HG03342 (cell line): ENCODE measurements at regions not wholly inside any gene's neighbourhood (a gene's known extent, or its start where the extent isn't known, plus 50 kb on each side); places are given as distances from the start of the nearest gene placed in this dataset.

ENCODE experiments used
- ATAC-seq: cut with Tn5 transposase; IDR thresholded peaks from one replicate; pipeline ENCODE4 v1.9.1; 2021; ENCODE audit warnings: mild to moderate bottlenecking, moderate library complexity; ENCODE audit not compliant: unreplicated experiment

DNA sequence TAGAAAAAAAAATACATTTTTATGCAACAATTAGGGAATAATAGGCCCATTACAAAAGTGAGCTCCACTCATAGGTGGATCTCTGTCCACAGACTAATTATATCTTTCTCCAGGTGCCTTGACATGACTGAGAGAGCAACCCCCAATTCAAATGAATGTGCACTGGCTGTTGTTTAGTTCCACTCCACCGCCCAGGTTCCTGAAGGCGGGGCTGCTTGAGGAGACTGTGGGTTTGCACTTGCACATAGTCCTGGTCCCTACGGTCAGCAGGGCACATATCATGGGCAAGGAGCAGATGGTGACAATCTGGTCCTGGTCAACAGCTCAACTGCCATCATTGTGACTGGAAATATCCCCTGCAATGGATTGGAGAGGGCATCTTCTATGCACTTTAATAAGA, 195.6 kb upstream of the PWP1 start:
- peak; percentile 59 for ATAC-seq

DNA sequence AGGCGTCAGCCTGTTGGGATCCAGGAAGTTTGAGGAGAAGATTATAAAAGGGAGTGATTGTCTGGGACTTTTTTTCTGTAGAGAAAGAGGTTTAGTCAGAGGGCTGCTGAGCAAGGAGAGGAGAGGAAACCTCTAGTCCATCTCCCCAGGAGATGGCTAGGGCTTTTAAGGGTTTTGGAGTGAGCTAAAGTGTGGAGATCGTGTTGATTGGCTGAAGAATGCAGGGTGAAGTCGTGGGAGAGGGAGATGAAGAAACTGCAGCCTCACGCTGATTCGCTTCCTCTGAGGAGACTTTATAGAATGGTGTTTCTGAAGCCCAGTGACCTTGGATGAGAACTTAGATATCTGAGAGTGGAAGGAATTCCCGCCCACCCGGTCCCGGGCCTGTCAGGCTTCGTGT, 193.7 kb upstream of the PWP1 start:
- no peak for ATAC-seq

DNA sequence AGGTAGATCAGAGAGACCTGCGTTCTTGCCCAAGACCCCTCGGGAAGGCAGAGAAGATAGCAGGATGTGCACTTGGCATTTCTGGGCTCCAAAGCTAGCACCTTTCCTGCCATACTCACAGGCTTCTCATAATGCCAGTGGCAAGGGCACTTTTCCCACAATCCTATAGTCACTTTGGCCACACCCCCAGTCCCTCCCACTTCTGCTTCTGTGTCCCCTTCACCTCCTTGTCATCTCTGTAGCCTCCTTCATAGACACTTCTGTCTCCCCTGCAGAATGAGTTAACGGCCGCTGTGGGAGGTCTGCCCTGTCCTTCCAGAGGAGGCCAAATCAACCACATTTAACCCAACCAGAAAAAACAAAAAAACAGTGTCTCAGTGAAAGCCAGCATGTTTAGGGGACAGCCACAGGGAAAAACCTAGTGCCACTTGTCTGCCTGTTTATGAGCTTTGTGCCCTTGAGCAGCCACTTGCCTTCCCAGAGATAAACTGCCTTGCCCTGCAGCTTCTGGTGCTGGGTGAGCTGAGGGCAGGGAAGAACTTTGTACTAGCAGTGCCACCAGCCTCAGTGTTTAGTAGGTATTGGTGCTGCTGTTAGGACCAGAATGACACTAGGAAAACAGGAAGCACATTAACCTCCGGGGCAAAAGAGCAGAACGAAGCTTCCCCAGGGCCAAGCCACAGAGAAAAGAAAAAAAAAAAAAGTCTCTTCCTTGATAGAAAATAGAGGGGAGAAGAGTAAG, 193.0 kb upstream of the PWP1 start:
- ATAC-seq, result peak; percentile 58

DNA sequence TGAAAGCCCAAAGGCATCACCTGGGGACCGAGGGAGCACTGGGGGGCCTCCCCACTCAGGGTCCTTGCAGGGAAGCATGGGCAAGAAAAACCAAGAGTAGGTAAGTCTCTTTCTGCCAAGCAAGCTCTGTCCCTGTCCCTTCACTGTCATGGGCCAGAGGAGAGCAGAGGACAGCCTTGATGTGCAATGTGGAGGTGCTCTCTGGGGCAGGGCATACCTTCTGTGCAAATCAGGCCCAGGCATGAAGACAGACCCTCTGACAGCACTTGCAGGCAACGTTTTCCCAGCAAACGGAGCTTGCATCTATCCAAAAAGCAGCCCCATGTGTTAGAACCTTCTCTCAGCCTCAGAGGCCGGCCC, 192.5 kb upstream of the PWP1 start:
- no peak for ATAC-seq

DNA sequence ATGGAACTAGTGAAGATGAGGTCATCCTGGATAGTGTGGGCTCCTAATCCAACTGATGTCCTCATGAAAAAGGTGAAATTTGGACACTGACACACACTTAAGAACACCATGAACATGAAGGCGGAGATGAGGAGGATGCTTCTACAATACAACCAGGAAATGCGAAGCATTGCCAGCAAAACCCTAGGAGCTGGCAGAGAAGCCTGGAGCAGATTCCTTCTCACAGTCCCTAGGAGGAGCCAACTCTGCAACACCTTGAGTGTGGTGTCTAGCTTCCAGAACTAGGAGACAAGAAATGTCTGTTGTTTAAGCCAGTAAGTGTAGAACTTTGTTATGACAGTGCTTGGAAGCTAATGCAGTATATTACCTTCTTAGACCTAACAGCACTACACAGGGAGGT, 191.9 kb upstream of the PWP1 start:
- ATAC-seq, result no peak

DNA sequence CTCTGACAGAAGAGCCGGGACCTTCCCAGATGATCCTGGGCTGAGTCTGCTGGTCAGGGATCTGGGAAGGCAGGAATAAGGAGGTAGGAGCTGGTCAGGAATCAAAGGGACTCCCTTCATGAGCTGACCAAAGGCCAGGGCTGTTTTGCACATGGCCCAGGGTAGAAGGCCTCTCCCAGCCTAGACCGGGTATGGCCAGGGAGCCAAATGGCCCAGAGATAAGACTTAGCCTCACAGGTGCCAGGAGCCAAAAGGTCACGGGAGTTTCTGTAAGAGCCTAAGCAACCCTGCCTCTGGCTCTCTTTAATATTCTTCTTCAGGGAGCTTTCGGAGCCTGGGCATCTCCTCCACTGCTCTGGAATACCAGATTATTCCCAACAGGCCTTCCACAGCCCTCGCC, 191.3 kb upstream of the PWP1 start:
- no peak for ATAC-seq

DNA sequence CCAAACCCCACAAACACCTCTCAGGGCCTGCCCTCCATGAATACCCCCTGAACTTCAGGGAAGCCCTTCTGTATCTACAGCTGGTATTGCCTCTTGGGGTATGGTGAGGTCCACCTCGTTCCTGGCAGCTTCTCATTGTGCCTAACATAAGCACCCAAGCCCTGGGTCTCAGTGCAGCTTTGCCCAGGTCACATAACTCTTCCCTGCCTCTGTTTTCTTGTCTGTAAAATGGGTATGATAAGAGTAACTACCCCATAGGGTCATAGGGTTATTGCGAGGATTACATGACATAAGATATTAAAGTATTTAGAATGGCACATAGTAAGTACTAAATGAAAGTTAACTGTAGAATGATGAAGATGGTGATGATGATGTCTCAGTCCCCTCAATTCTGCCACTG, 190.0 kb upstream of the PWP1 start:
- ATAC-seq, result no peak

DNA sequence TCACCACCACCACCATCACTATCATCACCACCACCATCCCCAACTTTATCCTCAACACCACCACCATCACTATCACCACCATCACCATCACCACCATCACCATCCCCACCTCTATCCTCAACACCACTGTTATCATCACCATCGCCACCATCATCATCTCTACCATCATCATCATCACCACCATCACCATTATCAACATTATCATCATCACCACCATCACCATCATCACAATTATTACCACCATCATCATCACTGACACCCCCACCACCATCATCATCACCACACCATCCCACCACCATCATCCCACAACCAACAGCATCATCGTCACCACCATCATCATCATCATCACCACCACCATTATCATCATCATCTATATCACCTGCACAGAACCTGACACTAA, 188.4 kb upstream of the PWP1 start:
- ATAC-seq, result no peak

DNA sequence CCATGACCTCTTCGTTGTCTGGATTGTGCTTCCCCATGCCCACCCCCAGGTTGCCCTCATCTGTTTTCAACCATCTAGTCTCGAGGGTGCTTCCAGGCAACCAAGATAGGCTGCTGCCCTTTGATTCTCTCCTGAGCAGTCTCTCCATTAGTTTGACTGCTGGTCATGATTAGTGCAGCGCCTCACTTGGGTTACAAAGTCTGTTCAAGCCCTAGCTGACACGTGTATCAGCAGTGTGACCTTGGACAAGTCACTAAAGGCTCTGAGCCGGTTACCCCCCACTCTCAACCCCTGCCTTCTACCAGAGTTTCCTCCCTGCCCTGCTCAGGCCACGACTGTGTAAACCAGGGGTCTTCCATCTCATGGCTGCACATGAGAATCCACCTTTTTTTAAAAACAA, 185.3 kb upstream of the PWP1 start:
- no peak for ATAC-seq

DNA sequence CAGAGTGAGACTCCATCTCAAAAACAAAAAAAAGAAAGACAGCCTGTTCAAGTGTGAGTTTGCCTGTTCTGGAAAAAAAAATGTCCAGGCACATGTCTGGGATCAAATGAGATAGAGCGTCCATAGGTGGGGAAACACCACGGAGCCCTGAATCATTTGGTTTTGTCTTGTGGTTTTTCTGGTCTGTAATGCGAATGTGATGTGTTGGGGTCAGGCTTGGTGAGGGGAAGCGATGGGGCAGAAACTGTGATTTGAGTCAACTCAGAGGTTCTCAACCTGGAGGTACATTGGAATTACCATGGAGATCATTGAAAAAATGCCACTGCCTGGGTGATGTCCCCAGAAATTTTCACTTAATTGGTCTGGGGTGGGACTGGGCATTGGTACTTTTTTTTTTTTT, 183.9 kb upstream of the PWP1 start:
- no peak for ATAC-seq

DNA sequence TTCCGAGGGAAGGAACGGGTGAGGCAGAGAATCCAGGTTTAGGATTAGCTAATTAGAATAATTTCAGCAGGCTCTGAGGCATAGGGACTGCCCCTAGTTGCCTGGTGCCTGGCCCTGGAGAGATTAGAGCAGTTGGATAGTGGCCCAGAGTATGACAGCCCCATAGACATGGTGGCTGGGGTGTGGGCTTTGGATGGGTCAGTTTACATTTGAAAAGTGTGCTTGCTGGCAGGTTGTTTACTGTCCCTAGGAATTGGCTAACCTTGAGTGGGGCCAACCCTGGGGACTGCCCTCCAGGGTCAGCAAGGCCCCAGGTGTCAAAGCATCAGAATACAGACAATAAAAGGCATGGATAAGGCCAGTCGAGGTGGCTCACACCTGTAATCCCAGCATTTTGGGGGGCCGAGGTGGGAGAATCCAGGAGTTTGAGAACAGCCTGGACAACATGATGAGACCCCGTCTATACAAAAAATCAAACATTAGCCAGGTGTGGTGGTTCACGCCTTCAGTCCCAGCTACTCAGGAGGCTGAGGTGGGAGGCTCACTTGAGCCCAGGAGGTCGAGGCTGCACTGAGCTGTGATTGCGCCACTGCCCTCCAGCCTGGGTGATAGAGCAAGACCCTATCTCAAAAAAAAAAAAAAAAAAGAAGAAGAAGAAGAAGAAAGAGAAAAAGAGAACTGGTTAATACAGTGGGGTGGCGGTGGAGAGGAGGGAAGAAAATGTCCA, 182.3 kb upstream of the PWP1 start:
- no peak for ATAC-seq

DNA sequence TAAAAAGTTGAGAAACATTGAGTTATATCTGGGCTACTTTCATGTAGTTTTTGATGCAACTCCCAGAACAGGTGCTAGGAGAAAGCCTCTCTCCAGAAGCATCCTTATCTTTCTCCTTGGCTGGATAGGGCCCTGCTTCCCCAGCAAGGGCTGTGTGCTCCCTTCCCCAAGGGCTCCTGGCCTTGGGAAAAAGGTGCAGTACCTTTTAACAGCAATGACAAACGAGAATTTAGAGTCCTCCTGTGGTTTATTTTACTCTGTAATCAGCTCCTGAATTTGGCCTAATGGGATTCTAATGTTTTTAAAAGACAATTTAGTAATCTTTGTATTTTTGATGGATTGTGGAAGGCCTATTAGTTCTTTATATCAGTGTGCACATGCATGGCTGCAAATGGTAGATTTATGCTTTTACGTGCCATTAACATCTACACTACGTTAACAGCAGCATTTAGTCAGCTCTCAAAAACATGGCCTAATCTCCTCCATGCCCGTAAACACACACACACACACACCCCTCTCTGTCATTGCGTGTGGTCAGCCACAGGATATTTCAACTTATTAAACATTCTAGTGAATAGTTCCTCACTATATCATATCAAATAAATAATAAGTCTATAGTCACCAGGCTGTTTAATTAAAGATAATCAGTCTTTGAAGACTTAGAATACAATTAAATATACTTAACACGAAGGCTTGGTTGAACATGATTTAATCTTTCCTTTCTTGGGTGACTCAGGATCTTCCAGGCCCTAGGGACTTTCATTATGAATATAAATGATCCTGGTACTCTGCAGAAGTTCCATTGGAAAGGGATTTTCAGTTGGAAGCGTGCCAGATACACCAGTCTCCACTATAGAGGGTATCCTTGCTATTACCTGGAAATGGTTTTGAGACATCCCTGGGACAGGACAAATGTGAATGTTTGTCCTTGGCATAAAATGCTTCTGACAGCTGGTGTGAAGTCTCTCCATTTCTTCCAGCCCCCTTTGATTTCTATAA, 181.4 kb upstream of the PWP1 start:
- no peak for ATAC-seq

DNA sequence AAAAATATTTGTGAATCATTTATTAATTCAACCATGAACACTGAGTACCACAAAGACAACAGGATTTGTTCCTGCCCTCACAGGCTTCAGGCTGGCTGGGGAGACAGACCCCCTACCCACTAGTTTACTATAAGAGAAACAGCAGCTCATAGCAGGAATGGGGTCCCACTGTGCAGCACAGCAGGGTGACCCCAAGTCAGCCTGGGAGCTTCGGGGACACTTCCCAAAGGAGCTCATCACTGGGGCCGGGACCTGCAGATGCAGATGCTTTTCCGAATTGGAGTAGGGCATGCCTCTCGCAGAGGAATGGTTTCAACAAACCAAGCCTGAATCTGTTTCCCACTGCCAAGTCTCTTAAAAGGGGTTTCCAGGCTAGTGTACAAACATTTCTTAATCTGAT, 176.2 kb upstream of the PWP1 start:
- ATAC-seq, result no peak

DNA sequence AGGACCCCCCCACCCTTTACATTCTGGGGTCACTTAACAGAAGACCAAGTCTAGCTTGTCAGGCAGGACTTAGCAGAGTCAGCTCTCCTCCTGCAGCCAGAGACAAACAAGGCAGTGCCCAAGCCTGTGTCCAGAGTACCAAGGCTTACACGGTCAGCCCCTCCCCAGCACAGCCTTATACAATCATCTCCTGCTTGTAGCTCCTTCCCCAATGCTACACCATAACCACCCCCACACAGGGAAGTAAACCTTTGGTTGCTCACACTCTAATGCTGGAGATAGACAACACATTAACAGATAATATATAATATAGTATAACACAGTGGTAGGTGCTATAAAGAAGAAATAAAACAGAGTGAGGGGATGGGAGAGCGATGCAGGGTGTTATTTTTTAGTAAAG, 175.4 kb upstream of the PWP1 start:
- ATAC-seq, result no peak

DNA sequence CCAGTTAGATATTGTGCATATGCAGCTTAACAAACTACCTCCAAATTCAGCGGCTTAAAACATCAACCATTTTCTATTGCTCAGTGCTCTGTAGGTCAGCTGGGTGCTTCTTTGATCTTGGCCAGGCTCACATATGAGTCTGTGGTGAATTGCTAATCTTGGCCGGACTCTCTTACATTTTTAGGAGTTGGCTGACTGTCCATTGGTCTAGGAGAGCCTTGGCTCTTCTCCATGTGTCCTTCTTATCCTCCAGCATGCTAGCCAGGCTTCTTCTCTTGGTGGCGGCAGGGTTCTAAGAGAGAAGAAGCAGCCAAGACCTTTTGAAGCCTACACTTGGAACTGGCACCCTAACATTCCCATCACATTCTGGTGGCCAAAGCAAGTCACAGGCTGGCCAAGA, 174.3 kb upstream of the PWP1 start:
- ATAC-seq, result no peak

DNA sequence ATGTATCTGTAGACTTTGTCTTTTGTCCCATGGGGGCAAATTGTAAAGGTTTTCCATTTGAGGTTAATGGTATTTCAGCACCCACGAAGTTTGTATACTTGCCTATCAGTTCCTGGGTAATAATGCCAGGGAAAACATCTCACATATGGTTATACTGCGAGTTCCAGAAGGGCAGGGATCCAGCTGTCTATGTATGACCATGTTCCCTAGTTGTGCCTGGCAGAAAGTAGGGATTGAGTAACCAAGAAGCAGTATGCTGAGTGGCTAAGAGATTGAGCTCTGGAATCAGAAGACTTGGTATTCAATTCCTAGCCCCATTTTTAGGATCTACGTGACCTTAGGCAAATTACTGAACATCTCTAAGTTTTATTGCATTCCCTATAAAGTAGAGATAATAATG, 173.2 kb upstream of the PWP1 start:
- no peak for ATAC-seq

DNA sequence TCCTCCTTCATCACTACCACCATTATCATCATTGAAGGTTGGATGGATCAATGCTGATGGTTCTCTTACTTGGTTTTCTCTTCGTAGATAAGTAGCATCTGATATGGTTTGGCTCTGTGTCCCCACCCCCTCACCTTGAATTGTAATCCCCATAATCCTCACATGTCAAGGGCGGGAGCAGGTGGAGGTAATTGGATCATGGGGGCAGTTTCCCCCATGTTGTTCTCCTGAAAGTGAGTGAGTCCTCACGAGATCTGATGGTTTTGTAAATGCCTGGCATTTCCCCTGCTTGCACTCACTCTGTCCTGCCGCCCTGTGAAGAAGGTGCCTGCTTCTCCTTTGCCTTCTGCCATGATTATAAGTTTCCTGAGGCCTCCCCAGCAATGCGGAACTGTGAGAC, 172.4 kb upstream of the PWP1 start:
- ATAC-seq, result no peak

DNA sequence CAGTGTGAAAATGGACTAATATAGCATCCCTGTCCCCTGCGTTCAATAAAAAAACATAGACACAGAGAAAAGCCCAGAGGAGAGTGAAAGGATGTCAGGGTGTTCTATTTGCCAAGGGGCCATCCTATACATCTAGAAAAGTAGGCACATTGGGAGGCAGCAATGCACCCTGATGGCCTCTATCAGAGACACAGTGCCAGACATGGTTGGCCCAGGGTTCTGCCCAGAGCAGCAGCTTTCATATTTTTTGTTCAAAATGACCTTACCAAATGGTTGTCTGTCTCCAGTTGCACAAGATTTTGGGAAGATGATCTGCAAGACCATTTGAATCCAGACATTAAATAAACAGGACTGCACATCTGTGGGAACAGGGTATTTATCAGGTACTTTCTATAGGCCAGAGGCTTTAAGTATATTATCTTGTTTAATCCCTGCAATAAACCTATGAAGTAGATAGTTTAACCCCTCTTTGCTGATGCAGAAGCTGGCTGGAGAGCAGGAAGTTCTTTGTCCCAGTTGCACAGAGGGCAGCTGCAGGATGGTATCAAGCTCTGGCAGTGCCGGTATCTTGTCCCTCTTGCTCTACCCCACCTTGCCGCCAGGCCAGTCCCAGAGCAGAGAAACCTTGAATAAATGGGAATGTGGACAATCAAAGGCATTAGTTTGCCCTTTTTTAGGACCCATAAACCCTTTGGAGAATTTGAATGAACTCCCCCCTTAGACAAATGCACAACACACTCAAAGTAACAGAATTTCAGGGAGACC, 171.8 kb upstream of the PWP1 start:
- ATAC-seq, result no peak

DNA sequence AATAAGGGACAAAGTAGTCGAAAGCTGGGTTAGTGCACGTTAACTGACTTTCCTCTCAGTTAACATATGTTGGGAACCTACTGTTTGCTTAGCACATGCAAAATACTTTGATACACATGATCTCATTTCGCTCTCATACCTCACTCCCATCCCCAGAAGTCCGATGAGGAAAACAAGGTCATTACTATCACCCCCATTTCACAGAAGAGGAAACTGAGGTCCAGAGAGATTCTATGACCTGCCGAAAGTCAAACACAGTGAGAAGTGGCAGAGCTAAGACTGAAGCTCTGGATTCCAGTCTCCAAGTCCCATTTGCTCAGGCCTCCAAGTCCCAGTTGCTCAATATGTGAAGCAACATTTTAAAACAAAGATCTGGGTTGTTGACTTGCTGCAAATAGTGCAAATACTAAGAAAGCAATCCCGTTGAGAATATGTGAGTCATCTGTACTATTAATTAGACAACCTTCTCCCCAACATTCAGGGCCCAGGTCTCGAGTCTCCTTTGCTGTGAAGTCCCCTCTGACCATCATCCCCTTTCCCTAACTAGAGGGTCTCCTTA, 170.6 kb upstream of the PWP1 start:
- ATAC-seq, result no peak

DNA sequence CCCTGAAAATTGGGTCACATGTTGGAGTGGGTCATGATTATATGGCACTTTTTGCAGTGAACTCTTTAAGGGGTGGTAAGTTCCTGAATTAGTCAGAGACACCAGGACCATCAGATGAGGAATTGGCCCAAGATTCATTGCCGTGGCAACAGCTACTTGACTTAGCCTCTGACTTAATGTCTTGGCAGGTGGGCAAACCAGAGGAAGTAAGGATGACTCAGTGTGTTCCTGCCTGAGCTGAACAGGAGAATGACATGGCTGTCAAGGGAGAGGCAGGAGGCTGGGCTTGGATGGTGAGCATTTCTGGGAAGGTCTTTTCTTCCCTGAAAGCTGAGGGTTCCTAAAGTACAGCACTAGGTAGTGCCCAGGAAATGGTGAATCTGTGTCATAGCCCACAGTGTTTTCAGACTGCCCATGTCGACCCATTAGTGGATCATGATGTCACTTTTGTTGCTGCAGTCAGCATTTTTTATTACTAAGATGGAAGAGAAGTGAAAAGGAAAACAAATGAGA, 170.1 kb upstream of the PWP1 start:
- no peak for ATAC-seq
